D721Med (cell line): ENCODE measurements at regions not wholly inside any gene's neighbourhood (a gene's known extent, or its start where the extent isn't known, plus 50 kb on each side); places are given as distances from the start of the nearest gene placed in this dataset.

Source experiments
- DNase-seq: peaks from one replicate; pipeline ENCODE4 v3.0.0; 2011; ENCODE audit warnings: low spot score; ENCODE audit not compliant: insufficient read length
- FAIRE-seq: peaks from 2 replicates; lab custom pipeline; 2011; peaks lifted over from hg19 to GRCh38; lab: Jason Lieb, UNC
- TF ChIP-seq, protein P1 (sequence below): IDR thresholded peaks from 2 replicates; pipeline ENCODE4 v1.5.1; 2012; ENCODE audit warnings: mild to moderate bottlenecking, control low read depth; ENCODE audit not compliant: insufficient read depth; ENCODE audit errors: missing control alignments

DNA sequence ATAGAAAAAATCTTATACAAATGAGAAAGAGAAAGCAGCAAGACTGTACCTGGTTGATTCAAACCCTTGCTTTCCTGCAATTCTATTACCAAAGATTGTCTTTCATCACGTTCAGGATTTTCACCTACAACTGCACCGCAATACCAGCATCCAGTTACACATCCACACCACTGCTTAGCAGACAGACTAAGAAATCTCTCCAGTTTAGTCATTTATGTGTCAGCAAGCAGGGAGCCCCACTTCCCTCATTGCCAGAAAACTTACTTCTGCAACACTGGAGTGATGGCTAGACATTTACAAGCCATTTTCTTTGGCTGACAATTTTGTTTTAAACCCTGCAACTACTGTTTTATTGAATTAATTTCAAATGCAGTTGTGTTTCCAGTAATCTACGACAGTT is 359.6 kb upstream of the MEOX2 start:
- DNase-seq = no peak
- TF ChIP-seq, protein P1, sequence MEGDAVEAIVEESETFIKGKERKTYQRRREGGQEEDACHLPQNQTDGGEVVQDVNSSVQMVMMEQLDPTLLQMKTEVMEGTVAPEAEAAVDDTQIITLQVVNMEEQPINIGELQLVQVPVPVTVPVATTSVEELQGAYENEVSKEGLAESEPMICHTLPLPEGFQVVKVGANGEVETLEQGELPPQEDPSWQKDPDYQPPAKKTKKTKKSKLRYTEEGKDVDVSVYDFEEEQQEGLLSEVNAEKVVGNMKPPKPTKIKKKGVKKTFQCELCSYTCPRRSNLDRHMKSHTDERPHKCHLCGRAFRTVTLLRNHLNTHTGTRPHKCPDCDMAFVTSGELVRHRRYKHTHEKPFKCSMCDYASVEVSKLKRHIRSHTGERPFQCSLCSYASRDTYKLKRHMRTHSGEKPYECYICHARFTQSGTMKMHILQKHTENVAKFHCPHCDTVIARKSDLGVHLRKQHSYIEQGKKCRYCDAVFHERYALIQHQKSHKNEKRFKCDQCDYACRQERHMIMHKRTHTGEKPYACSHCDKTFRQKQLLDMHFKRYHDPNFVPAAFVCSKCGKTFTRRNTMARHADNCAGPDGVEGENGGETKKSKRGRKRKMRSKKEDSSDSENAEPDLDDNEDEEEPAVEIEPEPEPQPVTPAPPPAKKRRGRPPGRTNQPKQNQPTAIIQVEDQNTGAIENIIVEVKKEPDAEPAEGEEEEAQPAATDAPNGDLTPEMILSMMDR = no peak
- no peak for FAIRE-seq

DNA sequence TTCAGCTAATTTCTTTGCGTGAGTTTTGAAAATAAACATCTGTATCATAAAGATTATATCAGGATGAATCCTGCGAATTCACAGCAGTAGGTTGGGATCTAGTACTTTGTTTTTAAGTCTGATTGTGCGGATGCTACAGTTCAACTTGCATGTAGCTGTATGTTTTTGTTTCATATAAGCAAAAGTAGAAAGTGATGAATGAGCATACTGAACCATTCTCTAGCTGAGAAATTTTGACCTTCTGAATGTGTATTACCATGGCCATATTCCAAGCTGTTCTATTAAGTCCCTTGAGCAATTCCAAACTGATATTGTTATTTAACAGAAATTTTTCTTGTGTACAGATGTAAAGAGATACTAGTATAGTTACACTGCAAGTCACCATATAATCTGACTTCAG is 358.8 kb upstream of the MEOX2 start:
- TF ChIP-seq, protein P1 = no peak
- DNase-seq (no peak), FAIRE-seq (no peak)

DNA sequence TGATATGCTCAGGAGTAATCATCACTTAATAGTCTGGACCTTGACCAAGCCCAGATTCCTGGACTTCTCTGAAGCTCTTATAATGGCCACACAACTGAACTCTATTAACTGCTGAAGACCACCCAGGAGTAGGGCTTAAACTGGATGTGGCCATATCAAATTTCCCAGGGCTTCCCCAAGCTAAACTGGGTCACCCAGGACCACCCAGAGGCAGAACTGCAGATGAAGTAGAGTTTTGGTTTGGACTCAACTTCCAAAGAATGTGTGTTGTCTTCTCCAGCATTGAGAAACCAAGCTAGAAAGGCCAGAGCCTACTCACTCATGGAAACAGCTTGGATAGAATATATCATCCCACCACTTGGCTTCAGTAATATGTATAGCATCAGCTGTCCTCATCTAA is 358.2 kb upstream of the MEOX2 start:
- no peak for FAIRE-seq
- DNase-seq = no peak
- TF ChIP-seq, protein P1 = no peak

DNA sequence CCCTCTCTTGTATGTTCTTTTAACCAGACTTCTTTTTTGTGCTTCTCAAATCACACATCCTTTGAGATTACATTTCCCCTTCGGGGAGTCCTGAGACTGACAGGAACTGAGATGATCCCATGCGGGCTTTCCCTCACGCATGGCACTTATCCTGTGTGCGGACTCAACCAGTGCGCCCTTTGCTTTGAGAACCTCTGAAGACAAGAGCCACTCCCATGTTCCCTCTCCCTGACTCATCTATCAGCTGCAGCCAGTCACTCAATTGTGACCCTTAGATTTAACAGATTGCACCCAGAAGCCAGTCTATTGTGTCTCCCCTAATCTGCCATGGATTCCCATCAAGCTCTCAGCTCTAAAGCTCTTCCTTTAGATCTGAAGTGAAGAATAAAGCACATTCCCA is 353.9 kb upstream of the MEOX2 start:
- DNase-seq (no peak), FAIRE-seq (no peak)
- TF ChIP-seq, protein P1 = no peak

DNA sequence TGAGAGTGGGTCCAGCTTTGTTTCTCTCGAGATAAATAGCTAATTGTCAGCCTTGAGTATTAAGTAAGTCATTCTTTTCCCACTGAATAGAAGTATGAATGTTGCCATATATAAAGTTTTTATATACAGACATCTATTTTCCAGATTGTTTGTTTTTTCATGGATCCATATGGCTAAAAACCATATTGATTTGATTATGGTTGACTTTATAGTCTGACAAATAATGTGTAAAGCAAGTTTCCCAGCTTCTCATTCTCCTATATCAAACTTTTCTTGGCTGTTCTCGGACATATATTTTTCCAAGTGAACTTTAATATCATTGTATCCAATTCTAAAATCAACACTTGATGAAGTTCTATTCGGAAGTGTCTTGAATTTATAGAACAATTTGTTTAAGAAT is 352.4 kb upstream of the MEOX2 start:
- DNase-seq (no peak), FAIRE-seq (no peak)
- TF ChIP-seq, protein P1 = no peak

DNA sequence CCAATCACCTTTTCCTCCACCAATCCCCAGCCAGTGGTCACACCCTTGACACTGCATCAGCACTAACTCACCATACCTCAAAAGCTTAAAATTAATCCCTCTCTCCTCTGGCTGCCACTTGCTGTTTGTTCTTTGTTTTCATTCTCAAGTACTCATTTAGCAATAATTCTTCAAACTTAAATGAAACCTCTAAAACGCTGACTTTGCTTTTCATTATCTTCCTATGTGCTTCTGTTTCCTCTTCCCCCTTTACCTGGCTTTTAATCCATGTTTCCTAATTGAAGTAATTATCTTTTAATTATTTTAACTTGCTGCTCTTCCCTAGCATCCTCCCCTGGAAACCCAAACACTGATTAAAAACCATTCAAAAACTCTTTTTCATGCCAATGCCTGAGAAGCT is 348.9 kb upstream of the MEOX2 start:
- FAIRE-seq (no peak), DNase-seq (no peak)
- TF ChIP-seq, protein P1 = no peak

DNA sequence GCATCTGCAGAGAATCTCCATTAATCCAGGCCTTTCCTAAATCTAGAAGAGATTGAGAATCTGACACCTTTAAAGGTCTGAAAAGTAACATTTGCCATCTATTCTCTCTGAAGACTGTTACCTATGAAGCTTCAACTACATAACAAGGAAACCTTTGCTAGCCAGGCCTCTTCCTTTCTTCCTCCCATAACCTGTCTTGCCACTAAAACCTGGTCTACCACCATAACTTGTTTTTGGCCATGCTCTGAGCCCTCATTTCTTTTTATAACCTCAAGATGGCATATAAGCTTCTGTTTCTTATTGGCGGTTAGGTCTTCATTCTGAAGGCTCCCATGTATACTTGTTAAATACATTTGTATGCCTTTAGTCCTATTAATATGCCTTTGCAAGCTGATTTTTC is 348.4 kb upstream of the MEOX2 start:
- TF ChIP-seq, protein P1 = no peak
- FAIRE-seq (no peak), DNase-seq (no peak)
